ENCODE measurements at regions not wholly inside any gene's neighbourhood (a gene's known extent, or its start where the extent isn't known, plus 50 kb on each side); places are given as distances from the start of the nearest gene placed in this dataset.
"Not testable (repeated sequence)": the region's sequence is repeated elsewhere in the genome, so short reads cannot be mapped to it uniquely, and the experiment has no call there.

GRCh38 chr6:40856271-40856670 lies 182.8 kb downstream of the UNC5CL start:
- no peak for DNase-seq (ENCODE audit: low spot score)
- intact Hi-C loops (cut with DNase I) = no loop called here

GRCh38 chr6:40855168-40855880 lies 183.7 kb downstream of the UNC5CL start:
- no peak for DNase-seq (ENCODE audit: low spot score)
- intact Hi-C loops (cut with DNase I) = no loop called here

GRCh38 chr6:40854592-40854991 lies 184.4 kb downstream of the UNC5CL start:
- DNase-seq (ENCODE audit: low spot score) = no peak
- intact Hi-C loops (cut with DNase I) = no loop called here

- intact Hi-C loops (cut with DNase I) = no loop called here
- no peak for DNase-seq (ENCODE audit: low spot score)
Observed at GRCh38 chr6:40852779-40853373, 186.1 kb downstream of the UNC5CL start.

- intact Hi-C loops (cut with DNase I) = no loop called here
- DNase-seq (ENCODE audit: low spot score) = no peak
Observed at GRCh38 chr6:40849546-40849945, 189.5 kb downstream of the UNC5CL start.

GRCh38 chr6:40848868-40849514 lies 190.0 kb downstream of the UNC5CL start:
- DNase-seq (ENCODE audit: low spot score) = no peak
- intact Hi-C loops (cut with DNase I) = no loop called here

- intact Hi-C loops (cut with DNase I) = no loop called here
- DNase-seq (ENCODE audit: low spot score) = no peak
Observed at GRCh38 chr6:40848038-40848437, 191.0 kb downstream of the UNC5CL start.

- DNase-seq (ENCODE audit: low spot score) = no peak
- intact Hi-C loops (cut with DNase I) = no loop called here
Observed at GRCh38 chr6:40845553-40845952, 193.5 kb downstream of the UNC5CL start.

- no peak for DNase-seq (ENCODE audit: low spot score)
- intact Hi-C loops (cut with DNase I) = loop anchor here (5.0 kb wide), 1 partner anchor 862 kb away; no protein-coding TSS in a partner anchor
Observed at GRCh38 chr6:40844246-40844645, 194.8 kb downstream of the UNC5CL start.

GRCh38 chr6:40841721-40842120 lies 197.3 kb downstream of the UNC5CL start:
- intact Hi-C loops (cut with DNase I) = loop anchor here (5.0 kb wide), 1 partner anchor 859 kb away; no protein-coding TSS in a partner anchor
- DNase-seq (ENCODE audit: low spot score) = no peak

GRCh38 chr6:40832691-40833090 lies 206.3 kb downstream of the UNC5CL start:
- DNase-seq (ENCODE audit: low spot score) = no peak
- intact Hi-C loops (cut with DNase I) = no loop called here

GRCh38 chr6:40831381-40831780 lies 207.6 kb downstream of the UNC5CL start:
- intact Hi-C loops (cut with DNase I) = no loop called here
- no peak for DNase-seq (ENCODE audit: low spot score)

GRCh38 chr6:40825102-40825501 lies 213.9 kb downstream of the UNC5CL start:
- intact Hi-C loops (cut with DNase I) = no loop called here
- no peak for DNase-seq (ENCODE audit: low spot score)

GRCh38 chr6:40823917-40824891 lies 214.8 kb downstream of the UNC5CL start:
- DNase-seq (ENCODE audit: low spot score); intact Hi-C loops (cut with DNase I): not testable (repeated sequence)

- intact Hi-C loops (cut with DNase I) = no loop called here
- DNase-seq (ENCODE audit: low spot score) = no peak
Observed at GRCh38 chr6:40822619-40823018, 216.4 kb downstream of the UNC5CL start.

- no peak for DNase-seq (ENCODE audit: low spot score)
- intact Hi-C loops (cut with DNase I) = no loop called here
Observed at GRCh38 chr6:40819182-40819834, 219.7 kb downstream of the UNC5CL start.

GRCh38 chr6:40817369-40817768 lies 221.7 kb downstream of the UNC5CL start:
- no peak for DNase-seq (ENCODE audit: low spot score)
- intact Hi-C loops (cut with DNase I) = no loop called here

GRCh38 chr6:40816601-40817000 lies 222.4 kb downstream of the UNC5CL start:
- intact Hi-C loops (cut with DNase I) = no loop called here
- DNase-seq (ENCODE audit: low spot score) = no peak

- intact Hi-C loops (cut with DNase I) = no loop called here
- DNase-seq (ENCODE audit: low spot score) = no peak
Observed at GRCh38 chr6:40815731-40816130, 223.3 kb downstream of the UNC5CL start.

All from cardiac septum (tissue), 1 donor.